GM18858 (cell line): ENCODE measurements at regions not wholly inside any gene's neighbourhood (a gene's known extent, or its start where the extent isn't known, plus 50 kb on each side); places are given as distances from the start of the nearest gene placed in this dataset.

Source experiments
- ATAC-seq: cut with Tn5 transposase; IDR thresholded peaks from one replicate; pipeline ENCODE4 v1.9.1; 2021; ENCODE audit not compliant: unreplicated experiment

- no peak for ATAC-seq
Measured at GRCh38 chr20:23153696-23154341, 67.7 kb upstream of the CD93 start.

- ATAC-seq: no peak
Measured at GRCh38 chr20:23152902-23153301, 66.8 kb upstream of the CD93 start.

GRCh38 chr20:23152308-23152892 lies 66.3 kb upstream of the CD93 start:
- no peak for ATAC-seq

- ATAC-seq: no peak
Measured at GRCh38 chr20:23151885-23152284, 65.8 kb upstream of the CD93 start.

GRCh38 chr20:23151008-23151703 lies 65.0 kb upstream of the CD93 start:
- no peak for ATAC-seq

GRCh38 chr20:23150304-23151007 lies 64.3 kb upstream of the CD93 start:
- ATAC-seq: no peak

GRCh38 chr20:23149623-23150279 lies 63.6 kb upstream of the CD93 start:
- ATAC-seq: no peak

- ATAC-seq: no peak
Measured at GRCh38 chr20:23148731-23149570, 62.8 kb upstream of the CD93 start.

GRCh38 chr20:23147964-23148730 lies 62.0 kb upstream of the CD93 start:
- peak; percentile 72 for ATAC-seq

- ATAC-seq: no peak
Measured at GRCh38 chr20:23147647-23147963, 61.5 kb upstream of the CD93 start.

- no peak for ATAC-seq
Measured at GRCh38 chr20:23146857-23147637, 60.9 kb upstream of the CD93 start.

- no peak for ATAC-seq
Measured at GRCh38 chr20:23146181-23146580, 60.1 kb upstream of the CD93 start.

GRCh38 chr20:23145281-23145700 lies 59.2 kb upstream of the CD93 start:
- ATAC-seq: no peak

GRCh38 chr20:23144856-23145255 lies 58.7 kb upstream of the CD93 start:
- no peak for ATAC-seq

- no peak for ATAC-seq
Measured at GRCh38 chr20:23143986-23144690, 58.0 kb upstream of the CD93 start.

- ATAC-seq: no peak
Measured at GRCh38 chr20:23143098-23143497, 57.0 kb upstream of the CD93 start.

- peak; percentile 82 for ATAC-seq
Measured at GRCh38 chr20:23142162-23143050, 56.3 kb upstream of the CD93 start.
